ENCODE measurements at regions not wholly inside any gene's neighbourhood (a gene's known extent, or its start where the extent isn't known, plus 50 kb on each side); places are given as distances from the start of the nearest gene placed in this dataset.

DNA sequence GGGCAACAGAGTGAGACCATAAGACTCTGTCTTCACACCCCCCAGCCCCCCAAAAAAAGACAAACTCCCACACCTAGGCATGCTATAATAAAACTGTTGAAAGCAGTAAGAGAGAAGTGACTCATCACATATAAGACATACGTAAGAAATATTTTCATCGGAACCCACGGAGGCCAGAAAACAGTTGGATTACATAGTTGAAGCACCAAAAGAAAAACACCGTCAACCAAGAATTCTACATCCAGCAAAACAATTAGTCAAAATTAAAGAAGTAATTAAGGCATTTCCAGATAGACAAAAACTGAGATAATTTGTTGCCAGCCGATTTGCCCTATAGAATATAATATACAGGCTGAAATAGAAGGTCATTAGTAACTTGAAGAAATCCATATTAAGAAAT lies 128.7 kb downstream of the VAPA start:
- whole genome bisulfite sequencing, 2 donors = 92 to 95% methylated on average over 5 of the region's 5 CpGs
- ATAC-seq (ENCODE audit: low FRiP score in 2 of 2) = no peak
- Histone ChIP-seq H3K27ac (peak overlapping the region in 2 of 4 donors; percentile 20 to 59), H3K9me3 (peaks cover 3 to 24% (median 13%) of the 10 kb centered on the region in 4 donors), H3K27me3 (no peaks in the 10 kb centered on the region), H3K4me3 (no peak overlapping the region), H3K36me3 (no peaks in the 10 kb centered on the region), H3K4me1 (peaks cover 0 to 4% (median 2%) of the 10 kb centered on the region in 4 donors)
- no peak for TF ChIP-seq EP300 (IDR thresholded peaks at IDR 0.05)
- TF ChIP-seq, protein P1, sequence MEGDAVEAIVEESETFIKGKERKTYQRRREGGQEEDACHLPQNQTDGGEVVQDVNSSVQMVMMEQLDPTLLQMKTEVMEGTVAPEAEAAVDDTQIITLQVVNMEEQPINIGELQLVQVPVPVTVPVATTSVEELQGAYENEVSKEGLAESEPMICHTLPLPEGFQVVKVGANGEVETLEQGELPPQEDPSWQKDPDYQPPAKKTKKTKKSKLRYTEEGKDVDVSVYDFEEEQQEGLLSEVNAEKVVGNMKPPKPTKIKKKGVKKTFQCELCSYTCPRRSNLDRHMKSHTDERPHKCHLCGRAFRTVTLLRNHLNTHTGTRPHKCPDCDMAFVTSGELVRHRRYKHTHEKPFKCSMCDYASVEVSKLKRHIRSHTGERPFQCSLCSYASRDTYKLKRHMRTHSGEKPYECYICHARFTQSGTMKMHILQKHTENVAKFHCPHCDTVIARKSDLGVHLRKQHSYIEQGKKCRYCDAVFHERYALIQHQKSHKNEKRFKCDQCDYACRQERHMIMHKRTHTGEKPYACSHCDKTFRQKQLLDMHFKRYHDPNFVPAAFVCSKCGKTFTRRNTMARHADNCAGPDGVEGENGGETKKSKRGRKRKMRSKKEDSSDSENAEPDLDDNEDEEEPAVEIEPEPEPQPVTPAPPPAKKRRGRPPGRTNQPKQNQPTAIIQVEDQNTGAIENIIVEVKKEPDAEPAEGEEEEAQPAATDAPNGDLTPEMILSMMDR (IDR thresholded peaks at IDR 0.05) = no peak
- TF ChIP-seq POLR2A (IDR thresholded peaks at IDR 0.05) = no peak
- TF ChIP-seq POLR2AphosphoS5 (IDR thresholded peaks at IDR 0.05) = no peak
- no peak for DNase-seq

DNA sequence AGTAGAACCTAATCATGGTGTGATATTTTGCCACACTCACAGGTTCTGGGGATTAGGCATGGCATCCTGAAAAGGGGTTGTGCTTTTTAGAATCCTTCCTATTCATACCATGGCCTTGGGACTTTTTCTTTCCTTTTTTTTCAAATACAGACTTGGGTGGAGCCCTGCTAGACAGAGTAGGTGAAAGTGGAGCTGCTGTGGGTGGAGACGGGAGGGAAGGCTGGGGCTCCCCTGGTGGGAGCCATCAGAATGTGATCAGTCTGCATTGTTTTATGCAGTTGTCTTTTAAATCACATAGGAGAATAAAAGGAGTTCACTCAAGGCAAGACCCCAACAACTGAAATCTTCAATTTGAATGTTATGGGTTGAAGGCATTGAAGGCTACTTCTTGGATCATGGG lies 130.2 kb downstream of the VAPA start:
- Histone ChIP-seq H3K4me3 (no peak overlapping the region), H3K36me3 (no peaks in the 10 kb centered on the region), H3K4me1 (peaks cover 0 to 4% (median 2%) of the 10 kb centered on the region in 4 donors), H3K27ac (no peak overlapping the region), H3K9me3 (peaks cover 3 to 24% (median 13%) of the 10 kb centered on the region in 4 donors), H3K27me3 (no peaks in the 10 kb centered on the region)
- DNase-seq (no peak), ATAC-seq (ENCODE audit: low FRiP score in 2 of 2) (no peak)
- WGBS, 2 donors = 83 to 91% methylated on average over 1 of the region's 1 CpG
- TF ChIP-seq POLR2AphosphoS5 (IDR thresholded peaks at IDR 0.05) = no peak
- TF ChIP-seq, protein P1 (IDR thresholded peaks at IDR 0.05) = no peak
- TF ChIP-seq EP300 (IDR thresholded peaks at IDR 0.05) = no peak
- TF ChIP-seq POLR2A (IDR thresholded peaks at IDR 0.05) = no peak

DNA sequence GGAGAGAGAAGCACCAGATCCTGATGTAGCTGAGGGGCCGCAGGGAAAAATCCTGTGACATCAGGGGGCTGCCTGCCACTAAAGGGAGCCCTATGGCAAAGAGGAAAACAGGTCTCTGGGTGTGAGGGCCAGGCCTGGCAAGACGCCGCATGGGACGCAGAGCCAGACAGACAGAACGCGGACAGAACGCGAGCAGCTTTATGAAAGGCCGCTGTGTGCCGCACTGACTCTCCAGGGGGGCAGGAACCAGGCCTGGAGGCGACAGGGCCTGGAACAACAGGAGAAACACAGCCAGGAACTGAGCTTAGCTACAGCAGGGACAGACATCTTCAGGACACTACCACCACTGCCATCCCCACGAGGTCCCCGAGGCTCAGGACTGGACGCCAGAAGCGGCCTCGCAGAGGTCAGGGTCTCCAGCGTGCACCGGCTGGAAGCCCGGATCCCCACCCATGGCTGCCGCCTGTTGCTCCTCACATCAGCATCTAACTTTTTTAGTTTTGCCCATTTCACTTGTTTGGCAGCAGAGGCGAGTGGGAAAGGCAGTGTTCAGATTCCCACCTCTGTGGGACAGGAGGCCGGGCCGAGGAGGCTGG lies 131.6 kb downstream of the VAPA start:
- Histone ChIP-seq H3K4me1 (no peaks in the 10 kb centered on the region), H3K9me3 (peaks cover 3 to 24% (median 13%) of the 10 kb centered on the region in 4 donors), H3K4me3 (no peak overlapping the region), H3K36me3 (no peaks in the 10 kb centered on the region), H3K27me3 (no peaks in the 10 kb centered on the region), H3K27ac (peak overlapping the region in 1 of 4 donors; percentile 43)
- 97 to 99% methylated on average over 18 to 23 of the region's 23 CpGs for WGBS, 2 donors
- DNase-seq (peak in 1 of 2 donors; percentile 63), ATAC-seq (ENCODE audit: low FRiP score in 2 of 2) (no peak)
- no peak for TF ChIP-seq EP300 (IDR thresholded peaks at IDR 0.05)
- no peak for TF ChIP-seq POLR2A (IDR thresholded peaks at IDR 0.05)
- TF ChIP-seq POLR2AphosphoS5 (IDR thresholded peaks at IDR 0.05) = no peak
- TF ChIP-seq, protein P1 (IDR thresholded peaks at IDR 0.05) = no peak

DNA sequence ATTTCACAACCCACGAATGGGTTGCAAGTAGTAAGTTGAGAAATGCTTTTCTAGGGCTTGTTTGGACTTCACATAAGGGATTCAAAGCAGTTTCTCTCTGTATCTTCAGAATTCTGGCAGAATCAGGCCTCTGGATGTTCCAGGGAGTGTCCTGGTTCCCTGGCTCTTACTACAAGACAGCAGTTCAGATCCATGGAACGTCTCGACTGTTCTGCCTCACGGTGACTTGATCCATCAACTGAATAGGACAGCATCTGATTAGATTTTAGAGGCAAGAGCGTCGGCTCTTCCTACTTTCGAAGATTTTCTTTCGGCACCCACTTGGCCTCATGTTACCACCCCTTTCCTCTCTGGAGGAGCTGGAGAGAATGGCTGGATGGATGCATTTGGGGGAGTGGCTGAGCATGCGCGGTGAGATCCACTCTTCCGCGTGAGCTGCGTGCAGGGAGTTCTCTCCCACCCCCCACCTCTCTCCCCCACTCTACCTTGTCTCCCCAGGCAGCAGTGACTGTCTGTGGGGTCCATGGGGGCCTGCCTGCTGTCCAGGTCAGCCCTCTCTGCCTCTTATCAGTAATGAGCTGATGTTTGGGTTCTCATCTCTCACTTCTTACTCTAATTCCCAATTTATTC lies 132.5 kb downstream of the VAPA start:
- Histone ChIP-seq H3K27ac (no peak overlapping the region), H3K27me3 (no peaks in the 10 kb centered on the region), H3K36me3 (no peaks in the 10 kb centered on the region), H3K4me1 (no peaks in the 10 kb centered on the region), H3K4me3 (no peak overlapping the region), H3K9me3 (peaks cover 3 to 23% (median 13%) of the 10 kb centered on the region in 4 donors)
- no peak for TF ChIP-seq POLR2A (IDR thresholded peaks at IDR 0.05)
- TF ChIP-seq, protein P1 (IDR thresholded peaks at IDR 0.05) = no peak
- TF ChIP-seq POLR2AphosphoS5 (IDR thresholded peaks at IDR 0.05) = no peak
- no peak for TF ChIP-seq EP300 (IDR thresholded peaks at IDR 0.05)
- DNase-seq = no peak
- WGBS, 2 donors = 95% methylated on average over 13 of the region's 13 CpGs
- no peak for ATAC-seq (ENCODE audit: low FRiP score in 2 of 2)
